NCI-H524 (cell line): ENCODE measurements at regions not wholly inside any gene's neighbourhood (a gene's known extent, or its start where the extent isn't known, plus 50 kb on each side); places are given as distances from the start of the nearest gene placed in this dataset.

ENCODE experiments used
- DNase-seq, 2 experiments: peaks; one replicate each; lab custom pipeline; 2025; lab: John Stamatoyannopoulos, UW

GRCh38 chr12:105804591-105805265 is 334.0 kb downstream of the NUAK1 start:
- peak in 1 of 2 experiments; percentile 8 for DNase-seq

DNA sequence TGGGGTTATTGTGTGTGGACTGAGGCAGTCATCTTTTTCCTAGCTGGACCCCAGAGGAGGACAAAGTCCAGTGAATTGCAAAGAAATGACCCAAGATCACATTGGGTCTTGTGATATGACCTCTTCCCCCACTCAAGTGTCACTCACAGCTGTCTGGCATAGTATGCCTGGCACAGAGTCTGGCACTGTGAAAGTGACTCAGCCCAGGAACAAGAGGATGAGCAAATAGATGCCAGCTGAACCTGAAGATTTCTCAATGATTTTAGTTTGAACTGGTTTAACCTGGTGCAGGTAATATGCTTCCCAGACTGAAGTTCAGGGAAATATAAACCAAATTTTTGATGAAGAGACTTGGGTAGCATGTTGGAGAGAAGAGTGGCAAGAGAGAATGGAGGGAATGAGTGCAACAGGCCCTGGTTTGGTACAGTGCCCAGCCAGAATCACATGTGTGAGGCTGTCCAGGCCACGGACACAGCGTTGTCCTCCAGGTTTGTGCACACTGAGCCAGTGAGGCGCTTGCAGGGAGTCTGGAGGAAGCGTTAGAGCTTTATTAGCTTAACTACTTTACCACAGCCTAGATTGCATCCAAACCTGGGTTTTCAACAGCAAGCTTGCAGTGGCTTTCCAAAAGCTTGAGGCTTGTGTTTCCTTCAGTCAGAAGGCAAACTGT is 332.9 kb downstream of the NUAK1 start:
- no peak for DNase-seq

DNA sequence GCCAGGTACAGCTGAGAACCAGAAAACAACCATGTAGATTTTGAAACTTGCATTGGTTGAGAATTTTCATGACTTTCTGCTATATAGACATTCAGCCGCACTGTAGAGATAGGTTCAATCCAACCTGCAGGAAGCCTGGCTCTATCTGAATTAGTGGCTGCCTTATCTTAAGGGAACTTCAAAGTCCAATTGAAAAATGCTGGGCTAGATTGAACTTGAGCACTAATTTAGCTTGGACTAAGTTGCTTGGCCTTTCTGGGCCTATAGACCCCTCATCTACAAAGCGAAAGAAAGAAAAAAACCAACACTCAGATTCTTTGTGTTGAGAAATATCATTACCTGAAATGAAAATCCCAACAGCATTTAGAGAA is 332.4 kb downstream of the NUAK1 start:
- no peak for DNase-seq

- DNase-seq = no peak
Observed at GRCh38 chr12:105812366-105812765, 326.4 kb downstream of the NUAK1 start.

GRCh38 chr12:105813201-105813600 is 325.6 kb downstream of the NUAK1 start:
- DNase-seq = no peak

DNA sequence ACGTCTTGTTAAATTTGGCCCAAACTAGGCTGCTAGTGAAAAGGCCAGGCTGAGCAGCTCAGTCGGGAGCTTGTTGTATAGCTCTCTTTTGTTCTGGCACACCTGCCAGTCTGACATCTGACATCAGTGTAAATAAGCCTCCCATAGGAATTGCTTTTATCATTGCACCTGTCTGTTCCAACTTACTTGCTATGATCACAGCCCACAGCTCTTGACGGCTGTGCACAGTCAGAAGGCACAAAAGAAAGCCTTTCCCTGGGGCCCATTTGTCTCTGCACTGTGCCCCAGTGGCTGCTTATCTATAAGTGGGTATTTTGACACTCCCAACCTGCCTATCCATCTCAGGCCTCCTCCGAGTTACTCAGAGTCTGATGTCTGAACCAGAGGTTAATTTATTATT is 324.5 kb downstream of the NUAK1 start:
- DNase-seq = peak; percentile 14 to 74

DNA sequence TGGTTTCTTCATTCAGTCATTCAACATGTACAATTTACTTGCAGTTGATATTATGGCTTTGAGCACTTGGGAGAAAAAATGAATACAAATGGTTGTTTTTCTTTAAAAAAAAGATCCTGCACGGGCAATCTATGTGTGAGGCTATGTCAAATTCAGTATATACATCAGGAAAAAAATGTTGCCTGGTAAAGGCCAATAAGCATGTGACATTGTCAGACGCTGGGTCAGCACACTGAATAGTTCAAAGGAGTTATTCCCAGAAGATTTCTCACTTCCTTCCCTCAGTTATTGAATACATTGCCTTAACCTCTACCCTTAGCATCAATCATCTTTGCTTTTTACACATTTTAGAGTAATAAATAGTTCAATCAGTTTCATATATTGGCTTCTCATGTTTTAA is 319.2 kb downstream of the NUAK1 start:
- DNase-seq = no peak

GRCh38 chr12:105820429-105821125 is 318.2 kb downstream of the NUAK1 start:
- no peak for DNase-seq

DNA sequence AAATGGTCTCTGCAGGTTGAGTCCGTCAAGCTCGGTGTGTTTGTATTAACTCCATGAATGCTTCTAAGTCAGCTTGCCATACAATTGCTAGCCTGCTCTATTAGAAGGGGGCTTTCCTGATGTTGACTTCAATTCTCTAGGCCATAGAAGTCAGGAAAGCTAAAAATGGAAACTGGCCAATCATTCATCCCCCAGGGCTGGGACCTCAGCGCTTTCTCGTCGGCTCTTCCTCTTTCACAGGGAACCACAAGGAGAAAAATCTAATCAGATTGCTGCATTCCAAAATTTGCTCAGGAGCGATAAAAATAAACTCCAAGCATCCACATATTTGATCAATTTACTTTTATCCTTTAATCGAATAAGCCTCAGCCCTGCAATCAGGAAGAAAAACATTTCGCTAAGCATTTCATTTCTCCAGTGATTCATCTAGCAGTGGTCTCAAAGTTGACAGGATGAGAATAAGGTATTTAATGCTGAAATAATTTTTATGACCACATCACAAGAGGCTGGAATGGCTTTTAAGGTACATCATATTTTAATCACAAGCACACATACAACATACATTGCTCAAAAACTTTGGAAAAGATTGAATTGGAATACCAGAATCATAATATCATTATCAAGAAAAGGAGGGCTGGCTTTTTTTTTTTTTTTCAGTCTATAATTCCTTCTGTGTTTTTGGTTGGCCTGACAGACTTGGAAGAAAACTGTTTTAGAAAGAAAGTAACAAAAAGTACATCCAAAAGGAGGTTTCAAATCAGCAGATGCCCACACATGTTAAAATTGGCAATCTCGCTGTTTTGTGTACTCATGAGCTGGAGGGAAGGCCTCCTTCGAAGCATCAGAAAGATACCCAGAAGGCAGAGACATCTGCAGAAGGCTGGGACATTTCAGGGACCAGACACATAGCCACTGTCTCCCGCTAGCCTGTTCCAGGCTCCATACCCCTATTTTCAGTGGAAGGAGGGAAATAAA is 316.3 kb downstream of the NUAK1 start:
- no peak for DNase-seq

DNA sequence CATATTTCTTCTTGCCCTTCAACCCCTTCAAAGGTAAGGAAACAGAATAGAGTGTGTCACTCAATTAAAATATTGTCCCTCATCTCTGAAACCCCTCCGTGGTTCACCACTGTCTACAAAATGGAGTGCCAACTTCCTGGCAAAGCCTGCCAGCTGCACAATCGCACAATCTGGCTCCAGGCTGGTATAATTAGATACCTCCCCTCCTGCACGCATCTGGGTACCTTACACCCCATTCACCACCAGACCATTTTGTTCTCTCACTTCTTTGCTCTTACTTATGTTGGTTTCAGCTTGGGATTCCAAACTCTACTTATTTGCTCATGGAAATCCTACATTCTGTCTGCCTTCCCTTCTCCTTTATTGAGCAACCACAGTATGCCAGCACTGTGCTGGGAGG is 314.9 kb downstream of the NUAK1 start:
- DNase-seq = no peak

DNA sequence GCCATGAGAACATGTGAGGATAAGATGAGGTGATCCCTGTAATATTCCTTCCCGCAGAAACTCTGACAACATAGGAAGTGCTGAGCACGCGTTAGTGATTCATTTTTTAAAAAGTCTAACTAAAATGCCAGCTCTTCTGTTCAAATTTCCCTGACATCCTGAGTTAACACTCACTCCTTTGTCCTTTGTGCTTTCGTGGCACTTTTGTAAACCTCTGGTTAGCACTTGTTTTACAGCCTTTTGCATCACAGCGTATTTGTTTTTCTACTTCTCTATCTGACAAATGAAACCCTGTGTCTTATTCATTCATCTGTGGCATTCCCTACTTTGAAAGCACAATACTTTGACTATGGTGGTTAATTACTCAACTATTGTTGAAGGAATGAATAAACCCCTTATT is 313.6 kb downstream of the NUAK1 start:
- DNase-seq = no peak

DNA sequence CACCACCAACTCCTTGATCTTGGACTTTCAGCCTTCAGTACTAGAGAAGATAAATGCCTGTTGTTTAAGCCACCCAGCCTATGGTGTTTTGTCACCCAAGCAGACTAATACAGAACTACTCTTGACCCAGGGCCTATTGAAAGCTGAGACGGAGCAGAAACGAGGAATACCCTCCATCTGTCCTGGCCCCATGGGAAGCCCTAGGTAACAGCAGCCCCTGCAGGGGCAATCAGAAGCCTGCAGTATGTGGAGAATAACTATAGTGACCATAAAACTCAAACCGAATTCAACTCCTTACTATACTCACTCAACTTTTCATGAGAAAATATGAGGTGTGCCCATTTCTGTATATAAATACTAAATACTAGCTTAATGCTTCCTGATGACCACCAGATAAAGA is 307.4 kb downstream of the NUAK1 start:
- DNase-seq = peak; percentile 71 to 89

DNA sequence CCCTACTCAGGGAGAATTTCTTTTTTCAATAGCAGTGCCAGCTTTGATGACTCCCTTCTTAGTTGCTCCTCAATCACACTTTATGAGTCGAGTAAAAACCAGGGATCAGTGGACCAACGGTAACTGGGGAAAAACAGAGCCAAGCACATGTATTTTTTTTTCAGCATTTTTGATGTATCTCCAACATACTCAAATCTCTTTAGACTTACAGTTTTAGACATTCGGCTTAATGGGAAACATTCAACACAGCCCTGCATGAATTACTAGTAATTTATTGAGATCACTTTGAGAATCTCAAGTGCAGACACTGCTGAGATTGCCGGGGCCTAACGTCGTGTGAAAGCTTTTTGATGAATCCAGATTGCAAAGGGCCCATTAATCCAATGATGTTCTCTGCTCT is 306.7 kb downstream of the NUAK1 start:
- DNase-seq = no peak

- DNase-seq = no peak
Observed at GRCh38 chr12:105832806-105833205, 305.9 kb downstream of the NUAK1 start.

DNA sequence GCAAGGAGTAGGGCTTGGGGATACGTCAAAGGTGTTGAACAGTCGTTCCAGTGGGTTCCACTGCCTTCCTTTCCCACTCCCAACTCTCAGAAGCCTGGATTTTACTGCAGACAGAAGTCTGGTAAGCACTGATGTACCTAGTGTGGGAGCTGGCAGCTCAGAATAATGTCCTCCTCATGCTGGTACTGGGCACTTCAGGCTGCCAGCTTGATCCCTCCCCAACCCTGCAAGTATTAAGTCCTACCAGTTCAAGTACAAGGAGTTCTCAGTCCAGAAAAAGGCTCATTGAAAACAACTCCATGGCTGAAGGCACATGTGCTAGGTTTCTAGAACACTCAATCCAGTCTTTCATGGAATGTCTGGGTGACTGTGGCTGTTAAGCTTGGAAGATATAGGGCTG is 304.3 kb downstream of the NUAK1 start:
- DNase-seq = no peak

GRCh38 chr12:105835580-105836241 is 303.0 kb downstream of the NUAK1 start:
- DNase-seq = no peak

- DNase-seq = no peak
Observed at GRCh38 chr12:105836242-105836622, 302.5 kb downstream of the NUAK1 start.

DNA sequence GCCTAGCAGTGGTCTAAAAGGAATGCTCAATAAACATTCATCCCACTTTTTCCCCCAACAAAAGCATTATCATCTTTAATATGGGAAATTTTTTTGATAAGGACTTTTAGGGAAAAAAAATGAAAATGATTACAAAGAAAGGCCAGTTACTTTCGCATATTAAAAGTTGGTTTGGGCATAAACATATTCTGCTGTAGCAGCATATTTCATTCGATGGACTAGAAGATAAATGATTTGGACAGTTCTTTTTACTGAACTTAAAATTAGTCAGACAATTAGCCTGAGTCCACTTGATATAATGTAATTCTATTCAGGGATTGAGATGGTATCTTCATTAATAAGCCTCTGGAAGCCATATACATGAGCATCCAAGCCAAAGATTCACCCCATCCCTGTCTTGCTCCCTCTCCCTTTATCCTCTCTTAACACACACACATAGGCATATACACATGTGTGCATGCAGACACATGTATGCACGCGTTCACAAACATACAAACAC is 299.1 kb downstream of the NUAK1 start:
- DNase-seq = no peak

- no peak for DNase-seq
Observed at GRCh38 chr12:105840384-105840783, 298.4 kb downstream of the NUAK1 start.

GRCh38 chr12:105841840-105842239 is 296.9 kb downstream of the NUAK1 start:
- DNase-seq = no peak

GRCh38 chr12:105843561-105843960 is 295.2 kb downstream of the NUAK1 start:
- no peak for DNase-seq
